ENCODE measurements at regions not wholly inside any gene's neighbourhood (a gene's known extent, or its start where the extent isn't known, plus 50 kb on each side); places are given as distances from the start of the nearest gene placed in this dataset.

DNA sequence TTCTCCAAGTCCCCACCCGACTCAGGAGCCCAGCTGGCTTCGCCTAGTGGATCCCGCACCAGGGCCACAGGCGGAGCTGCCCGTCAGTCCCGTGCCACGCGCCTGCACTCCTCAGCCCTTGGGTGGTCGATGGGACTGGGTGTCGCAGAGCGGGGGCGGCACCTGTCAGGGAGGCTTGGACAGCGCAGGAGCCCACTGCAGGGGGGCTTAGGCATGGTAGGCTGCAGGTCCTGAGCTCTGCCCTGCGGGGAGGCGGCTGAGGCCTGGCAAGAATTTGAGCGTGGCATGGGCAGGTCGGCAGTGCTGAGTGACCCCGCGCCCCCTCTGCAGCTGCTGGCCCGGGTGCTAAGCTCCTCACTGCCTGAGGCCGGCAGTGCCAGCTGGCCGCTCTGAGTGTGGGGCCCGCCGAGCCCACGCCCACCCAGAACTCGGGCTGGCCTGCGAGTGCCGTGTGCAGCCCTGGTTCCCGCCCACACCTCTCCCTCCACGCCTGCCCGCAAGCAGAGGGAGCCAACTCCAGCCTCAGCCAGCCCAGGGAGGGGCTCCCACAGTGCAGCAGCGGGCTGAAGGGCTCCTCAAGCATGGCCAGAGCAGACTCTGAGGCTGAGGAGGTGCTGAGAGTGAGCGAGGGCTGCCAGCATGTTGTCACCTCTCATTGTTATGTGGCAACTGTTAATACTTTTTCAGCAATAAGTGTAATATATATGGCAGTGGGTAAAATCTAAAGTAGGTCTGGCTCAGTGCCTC lies 548.4 kb upstream of the BRINP3 start:
- no peak overlapping the region for H3K4me3 ChIP-seq (ENCODE audit: low read depth, low read length)
- no peak for DNase-seq (ENCODE audit: low read depth)
- TF ChIP-seq, protein P1, sequence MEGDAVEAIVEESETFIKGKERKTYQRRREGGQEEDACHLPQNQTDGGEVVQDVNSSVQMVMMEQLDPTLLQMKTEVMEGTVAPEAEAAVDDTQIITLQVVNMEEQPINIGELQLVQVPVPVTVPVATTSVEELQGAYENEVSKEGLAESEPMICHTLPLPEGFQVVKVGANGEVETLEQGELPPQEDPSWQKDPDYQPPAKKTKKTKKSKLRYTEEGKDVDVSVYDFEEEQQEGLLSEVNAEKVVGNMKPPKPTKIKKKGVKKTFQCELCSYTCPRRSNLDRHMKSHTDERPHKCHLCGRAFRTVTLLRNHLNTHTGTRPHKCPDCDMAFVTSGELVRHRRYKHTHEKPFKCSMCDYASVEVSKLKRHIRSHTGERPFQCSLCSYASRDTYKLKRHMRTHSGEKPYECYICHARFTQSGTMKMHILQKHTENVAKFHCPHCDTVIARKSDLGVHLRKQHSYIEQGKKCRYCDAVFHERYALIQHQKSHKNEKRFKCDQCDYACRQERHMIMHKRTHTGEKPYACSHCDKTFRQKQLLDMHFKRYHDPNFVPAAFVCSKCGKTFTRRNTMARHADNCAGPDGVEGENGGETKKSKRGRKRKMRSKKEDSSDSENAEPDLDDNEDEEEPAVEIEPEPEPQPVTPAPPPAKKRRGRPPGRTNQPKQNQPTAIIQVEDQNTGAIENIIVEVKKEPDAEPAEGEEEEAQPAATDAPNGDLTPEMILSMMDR (IDR thresholded peaks at IDR 0.05; ENCODE audit: insufficient read depth, low read length): no peak

DNA sequence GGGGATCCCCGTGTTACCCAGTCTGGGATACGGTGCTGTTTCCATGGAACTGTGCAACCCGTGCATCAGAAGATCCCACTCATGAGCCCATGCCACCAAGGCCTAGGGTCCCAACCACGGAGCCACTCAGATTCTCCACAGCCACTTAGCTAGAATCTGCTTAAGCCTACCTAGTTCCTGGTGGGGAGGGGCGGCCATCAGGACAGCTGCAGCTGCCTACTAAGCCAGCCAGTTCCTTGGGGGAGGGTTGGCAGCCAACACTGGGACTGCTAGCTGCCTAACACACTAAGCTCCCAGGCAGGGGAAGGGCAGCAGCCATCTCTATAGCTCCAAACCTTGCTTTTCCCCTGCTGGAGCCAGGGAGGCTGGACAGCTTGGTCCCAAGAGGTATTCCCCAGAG lies 549.2 kb upstream of the BRINP3 start:
- no peak for DNase-seq (ENCODE audit: low read depth)
- TF ChIP-seq, protein P1 (IDR thresholded peaks at IDR 0.05; ENCODE audit: insufficient read depth, low read length): no peak
- no peak overlapping the region for H3K4me3 ChIP-seq (ENCODE audit: low read depth, low read length)

GRCh38 chr1:191034132-191034531 lies 556.5 kb upstream of the BRINP3 start:
- DNase-seq (ENCODE audit: low read depth): no peak
- TF ChIP-seq, protein P1 (IDR thresholded peaks at IDR 0.05; ENCODE audit: insufficient read depth, low read length): no peak

DNA sequence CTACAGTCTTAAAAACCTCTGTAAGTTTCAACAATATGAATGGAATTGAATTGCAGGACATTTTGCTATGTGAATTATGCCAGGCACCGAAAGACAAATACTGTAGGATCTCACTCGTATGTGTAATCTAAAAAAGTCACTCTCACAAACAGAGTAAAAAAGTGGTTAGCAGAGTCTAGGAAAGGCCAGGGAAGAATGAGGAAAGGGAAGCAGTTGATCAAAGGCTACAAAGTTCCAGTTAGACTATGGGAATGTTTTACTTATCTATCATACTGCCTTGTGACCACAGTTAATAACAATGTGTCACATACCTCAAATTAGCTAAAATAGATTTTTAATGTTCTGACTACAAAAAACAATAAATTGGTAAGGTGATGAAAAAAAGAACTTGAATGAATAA lies 565.4 kb upstream of the BRINP3 start:
- no peak for DNase-seq (ENCODE audit: low read depth)
- TF ChIP-seq, protein P1 (IDR thresholded peaks at IDR 0.05; ENCODE audit: insufficient read depth, low read length): no peak
- H3K4me3 ChIP-seq (ENCODE audit: low read depth, low read length): no peak overlapping the region

More at GRCh38 chr1:191034132-191034531, 556.5 kb upstream of the BRINP3 start:
- no peak overlapping the region for H3K4me3 ChIP-seq (ENCODE audit: low read depth, low read length)

GRCh38 chr1:191049781-191050180 lies 572.1 kb upstream of the BRINP3 start:
- no peak overlapping the region for H3K4me3 ChIP-seq (ENCODE audit: low read depth, low read length)
- no peak for DNase-seq (ENCODE audit: low read depth)
- TF ChIP-seq, protein P1 (IDR thresholded peaks at IDR 0.05; ENCODE audit: insufficient read depth, low read length): no peak

- no peak overlapping the region for H3K4me3 ChIP-seq (ENCODE audit: low read depth, low read length)
- TF ChIP-seq, protein P1 (IDR thresholded peaks at IDR 0.05; ENCODE audit: insufficient read depth, low read length): no peak
- DNase-seq (ENCODE audit: low read depth): peak; percentile 5
Observed at GRCh38 chr1:191052888-191053287, 575.2 kb upstream of the BRINP3 start.

- TF ChIP-seq, protein P1 (IDR thresholded peaks at IDR 0.05; ENCODE audit: insufficient read depth, low read length): no peak
- no peak for DNase-seq (ENCODE audit: low read depth)
Observed at GRCh38 chr1:191065346-191065745, 587.7 kb upstream of the BRINP3 start.

More at GRCh38 chr1:191065346-191065745, 587.7 kb upstream of the BRINP3 start:
- H3K4me3 ChIP-seq (ENCODE audit: low read depth, low read length): no peak overlapping the region

Measured in fibroblast of the aortic adventitia (primary cell).